Activated CD8-positive, alpha-beta memory T cell treated with anti-CD3 and anti-CD28 coated beads, Interleukin-2, amount 10 ng/mL, durations not matched to agents 7 days and 5 days (primary cell): ENCODE measurements at regions not wholly inside any gene's neighbourhood (a gene's known extent, or its start where the extent isn't known, plus 50 kb on each side); places are given as distances from the start of the nearest gene placed in this dataset.
"Not testable (repeated sequence)": the region's sequence is repeated elsewhere in the genome, so short reads cannot be mapped to it uniquely, and the experiment has no call there.

ENCODE experiments used
- ATAC-seq: fragments of 150-1000 bp; cut with Tn5 transposase; one replicate; pipeline ENCODE4 v1.10.0; 2021; ENCODE audit warnings: moderate library complexity
- CTCF ChIA-PET: fragments of 350-600 bp; sonication (Branson Sonifier 250); formaldehyde crosslinking; loops from one replicate; lab custom pipeline; 2021; ENCODE audit warnings: antibody characterized with exemption; lab: Charles Lee
- DNase-seq: peaks from one replicate; pipeline ENCODE4 v3.0.0-alpha.2; 2020
- H3K27ac Mint-ChIP-seq: one replicate; pipeline ENCODE4 v1.8.0; 2021; ENCODE audit warnings: mild to moderate bottlenecking, mixed read lengths
- H3K27me3 Mint-ChIP-seq: one replicate; pipeline ENCODE4 v1.8.0; 2021; ENCODE audit warnings: mixed read lengths
- H3K36me3 Mint-ChIP-seq: one replicate; pipeline ENCODE4 v1.8.0; 2021; ENCODE audit warnings: mild to moderate bottlenecking, mixed read lengths
- H3K4me1 Mint-ChIP-seq: one replicate; pipeline ENCODE4 v1.8.0; 2021; ENCODE audit warnings: mixed read lengths
- H3K4me3 Mint-ChIP-seq: one replicate; pipeline ENCODE4 v1.8.0; 2021; ENCODE audit warnings: mild to moderate bottlenecking, moderate library complexity, mixed read lengths
- H3K9me3 Mint-ChIP-seq: one replicate; pipeline ENCODE4 v1.8.0; 2022; ENCODE audit warnings: low read depth, mixed read lengths

DNA sequence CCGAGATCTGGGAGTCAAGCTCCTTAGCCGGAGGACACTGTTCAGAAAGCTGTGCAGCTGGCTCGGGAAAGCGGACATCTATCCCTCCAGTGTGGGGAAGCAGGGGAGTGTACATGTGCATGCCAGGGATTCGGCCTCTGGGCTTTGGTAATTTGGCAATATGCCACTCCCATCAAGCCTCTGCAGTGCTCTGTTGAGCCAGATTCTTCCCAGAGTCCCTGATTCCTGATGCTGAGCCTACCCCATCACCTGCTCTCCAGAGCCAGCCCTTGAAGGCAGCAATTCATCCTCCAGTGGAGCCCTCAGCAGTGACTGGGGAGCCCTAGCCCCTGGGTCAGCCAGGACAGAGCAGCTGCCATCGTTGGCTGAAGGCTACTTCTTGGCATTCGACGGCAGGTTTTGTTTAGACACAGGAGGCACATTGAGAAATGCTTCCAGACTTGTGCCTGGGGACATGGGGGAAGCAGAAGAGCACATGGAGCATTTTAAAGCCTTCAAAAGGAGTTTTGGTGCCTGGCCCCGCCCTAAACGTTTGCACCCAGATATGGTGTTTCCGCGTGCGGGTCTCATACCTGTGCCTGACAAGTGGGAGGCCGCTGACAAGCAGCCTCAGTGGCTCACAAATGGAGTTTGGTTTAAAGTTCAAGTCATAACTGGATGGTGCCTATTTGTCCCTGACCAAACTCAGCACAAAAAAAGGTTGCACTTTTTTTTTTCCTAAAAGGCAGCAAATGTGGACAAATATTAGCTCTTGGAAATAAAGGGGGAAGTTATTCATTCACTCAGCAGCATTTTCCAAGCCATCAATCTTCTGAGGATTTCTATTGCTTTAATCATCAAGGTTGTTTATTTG is 272.8 kb downstream of the CYRIA start:
- Mint-ChIP-seq H3K9me3 (no peaks in the 10 kb centered on the region), H3K4me3 (no peak overlapping the region), H3K27ac (no peak overlapping the region), H3K4me1 (no peaks in the 10 kb centered on the region), H3K27me3 (no peaks in the 10 kb centered on the region), H3K36me3 (no peaks in the 10 kb centered on the region)
- DNase-seq (no peak), ATAC-seq (no peak)
- CTCF ChIA-PET: no interaction called here

DNA sequence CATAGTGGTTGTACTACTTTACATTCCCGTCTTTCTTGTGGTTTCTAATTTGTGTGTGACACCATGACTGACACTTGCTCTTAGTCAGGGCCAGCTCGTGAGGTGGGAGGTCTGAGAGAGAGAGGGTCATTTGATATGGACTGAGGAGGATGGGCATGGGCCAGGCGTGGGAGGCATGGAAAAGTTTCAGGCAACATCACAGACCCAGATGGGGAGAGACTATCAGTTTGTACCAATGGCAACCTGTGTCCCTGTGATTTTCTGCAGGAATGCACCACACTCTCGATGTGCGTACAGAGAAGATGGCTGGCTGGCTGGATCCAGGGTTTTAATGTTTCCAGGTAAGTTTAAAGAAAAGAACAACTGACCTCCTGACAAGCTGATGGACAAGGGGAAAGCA is 273.6 kb downstream of the CYRIA start:
- CTCF ChIA-PET: no interaction called here

DNA sequence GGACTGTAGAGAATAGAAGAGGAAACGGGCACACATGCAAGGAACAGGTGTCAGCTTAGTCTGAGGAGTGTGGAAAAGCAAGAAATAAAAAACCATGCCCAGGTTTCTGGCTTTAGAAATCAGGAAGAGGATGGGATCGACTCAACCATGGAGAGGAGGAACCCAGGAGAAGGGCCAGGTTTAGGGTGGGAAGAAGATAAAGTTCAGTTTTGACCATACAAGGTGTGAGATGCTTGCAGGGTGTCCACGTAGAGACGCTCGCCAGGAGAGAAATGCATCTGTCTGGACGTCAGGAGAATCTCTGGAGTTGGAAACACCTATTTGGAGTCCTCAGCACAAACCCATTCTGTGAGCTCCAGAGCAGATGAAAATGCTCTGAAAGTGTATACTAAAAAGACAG is 275.1 kb downstream of the CYRIA start:
- Mint-ChIP-seq H3K4me3 (no peak overlapping the region), H3K36me3 (no peaks in the 10 kb centered on the region), H3K4me1 (no peaks in the 10 kb centered on the region), H3K27me3 (no peaks in the 10 kb centered on the region), H3K27ac (no peak overlapping the region), H3K9me3 (no peaks in the 10 kb centered on the region)
- ATAC-seq (no peak), DNase-seq (no peak)
- CTCF ChIA-PET: no interaction called here

More for the DNA sequence above, 273.6 kb downstream of the CYRIA start:
- no peak for ATAC-seq
- H3K27ac Mint-ChIP-seq: no peak overlapping the region
- H3K9me3 Mint-ChIP-seq: no peaks in the 10 kb centered on the region
- no peaks in the 10 kb centered on the region for H3K27me3 Mint-ChIP-seq
- no peaks in the 10 kb centered on the region for H3K4me1 Mint-ChIP-seq
- no peaks in the 10 kb centered on the region for H3K36me3 Mint-ChIP-seq
- DNase-seq: no peak
- no peak overlapping the region for H3K4me3 Mint-ChIP-seq

DNA sequence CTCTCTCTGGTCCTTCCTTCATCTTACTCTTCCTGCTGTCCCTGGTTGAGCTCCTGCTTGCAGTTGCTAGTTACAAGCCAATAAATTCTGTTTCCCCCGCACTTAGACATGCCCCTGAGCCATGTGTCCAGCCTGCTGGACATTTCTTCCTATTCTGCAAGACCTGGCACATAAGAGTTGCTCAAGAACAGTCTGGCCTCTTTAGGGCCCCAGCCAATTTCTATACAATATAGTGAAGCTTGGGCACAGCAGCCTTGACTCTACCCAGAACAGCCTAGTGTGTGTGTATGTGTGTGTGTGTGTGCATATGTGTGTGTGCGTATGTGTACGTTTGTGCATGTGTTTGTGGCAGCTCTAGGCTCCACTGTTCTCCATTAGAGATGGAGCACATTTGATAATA is 276.0 kb downstream of the CYRIA start:
- no peak for ATAC-seq
- no peaks in the 10 kb centered on the region for H3K36me3 Mint-ChIP-seq
- H3K4me3 Mint-ChIP-seq: no peak overlapping the region
- no peaks in the 10 kb centered on the region for H3K9me3 Mint-ChIP-seq
- DNase-seq: no peak
- H3K27ac Mint-ChIP-seq: no peak overlapping the region
- H3K27me3 Mint-ChIP-seq: no peaks in the 10 kb centered on the region
- H3K4me1 Mint-ChIP-seq: no peaks in the 10 kb centered on the region
- CTCF ChIA-PET: no interaction called here

DNA sequence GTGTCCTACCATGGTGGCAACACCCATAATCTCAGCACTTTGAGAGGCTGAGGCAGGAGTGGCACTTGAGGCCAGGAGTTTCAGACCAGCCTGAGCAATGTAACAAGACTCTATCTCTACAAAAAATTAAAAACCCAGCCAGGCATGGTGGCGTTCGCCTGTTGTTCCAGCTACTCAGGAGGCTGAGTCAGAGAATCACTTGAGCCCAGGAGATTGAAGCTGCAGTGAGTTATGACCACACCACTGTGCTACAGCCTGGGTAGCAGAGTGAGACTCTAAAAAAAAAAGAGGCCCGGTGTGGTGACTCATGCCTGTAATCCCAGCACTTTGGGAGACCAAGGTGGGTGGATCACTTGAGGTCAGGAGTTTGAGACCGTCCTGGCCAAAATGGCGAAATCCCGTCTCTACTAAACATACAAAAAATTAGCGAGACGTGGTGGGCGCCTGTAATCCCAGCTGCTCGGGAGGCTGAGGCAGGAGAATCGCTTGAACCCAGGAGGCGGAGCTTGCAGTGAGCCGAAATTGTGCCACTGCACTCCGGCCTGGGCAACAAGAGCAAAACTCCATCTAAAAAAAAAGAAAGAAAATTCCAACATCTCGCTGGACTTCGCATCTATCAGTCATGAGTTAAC is 277.3 kb downstream of the CYRIA start:
- H3K4me1 Mint-ChIP-seq, H3K4me3 Mint-ChIP-seq, H3K9me3 Mint-ChIP-seq, H3K27ac Mint-ChIP-seq, H3K27me3 Mint-ChIP-seq, H3K36me3 Mint-ChIP-seq, DNase-seq, CTCF ChIA-PET, ATAC-seq: not testable (repeated sequence)

DNA sequence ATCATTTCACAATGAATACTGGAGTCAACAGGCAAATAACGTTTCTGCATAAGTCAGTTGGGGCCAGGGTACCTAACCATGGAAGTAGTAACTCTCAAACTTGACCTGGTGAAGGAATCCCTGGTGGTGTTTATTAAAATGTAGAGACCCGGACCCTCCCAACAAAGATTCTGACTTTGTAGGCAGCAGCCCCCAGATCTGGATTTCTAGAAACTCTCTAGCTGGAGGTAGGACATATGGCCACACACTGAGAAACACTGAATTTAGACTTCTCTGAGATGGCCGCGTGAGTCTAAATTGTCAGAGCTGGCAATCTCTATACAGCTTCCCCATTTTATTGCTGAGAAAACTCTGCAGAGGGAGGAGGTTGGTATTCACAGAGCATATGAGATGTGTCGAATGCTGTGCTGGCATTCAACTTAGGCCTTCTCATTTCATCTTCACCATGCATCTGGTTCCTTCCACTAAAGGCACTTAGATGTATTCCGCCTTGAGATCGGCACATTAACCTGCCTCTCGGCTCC is 278.1 kb downstream of the CYRIA start:
- CTCF ChIA-PET: no interaction called here
- ATAC-seq (no peak), DNase-seq (no peak)
- no peaks in the 10 kb centered on the region for H3K9me3 Mint-ChIP-seq
- no peaks in the 10 kb centered on the region for H3K36me3 Mint-ChIP-seq
- no peak overlapping the region for H3K27ac Mint-ChIP-seq
- H3K4me1 Mint-ChIP-seq: no peaks in the 10 kb centered on the region
- H3K4me3 Mint-ChIP-seq: no peak overlapping the region
- H3K27me3 Mint-ChIP-seq: no peaks in the 10 kb centered on the region

DNA sequence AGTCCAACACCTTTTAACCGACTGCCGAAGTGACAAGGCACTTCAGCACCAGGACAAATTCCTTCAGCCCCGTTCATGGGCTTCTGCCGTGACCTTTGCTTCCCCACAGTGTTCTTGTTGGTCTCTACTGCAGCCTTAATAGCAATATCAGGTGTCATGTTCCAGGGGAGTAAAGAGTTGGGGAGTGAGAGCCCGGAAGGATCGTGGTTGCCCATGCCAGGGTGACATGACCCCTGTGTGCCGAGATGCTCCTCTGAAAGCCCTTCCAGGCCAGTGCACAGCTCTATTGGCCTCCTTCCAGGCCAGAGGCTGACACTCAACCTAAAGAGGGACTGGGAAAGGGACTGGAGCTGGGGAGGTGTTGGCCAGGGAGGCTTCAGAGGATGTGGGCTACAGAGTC is 279.2 kb downstream of the CYRIA start:
- CTCF ChIA-PET: no interaction called here
- ATAC-seq: no peak
- no peaks in the 10 kb centered on the region for H3K36me3 Mint-ChIP-seq

DNA sequence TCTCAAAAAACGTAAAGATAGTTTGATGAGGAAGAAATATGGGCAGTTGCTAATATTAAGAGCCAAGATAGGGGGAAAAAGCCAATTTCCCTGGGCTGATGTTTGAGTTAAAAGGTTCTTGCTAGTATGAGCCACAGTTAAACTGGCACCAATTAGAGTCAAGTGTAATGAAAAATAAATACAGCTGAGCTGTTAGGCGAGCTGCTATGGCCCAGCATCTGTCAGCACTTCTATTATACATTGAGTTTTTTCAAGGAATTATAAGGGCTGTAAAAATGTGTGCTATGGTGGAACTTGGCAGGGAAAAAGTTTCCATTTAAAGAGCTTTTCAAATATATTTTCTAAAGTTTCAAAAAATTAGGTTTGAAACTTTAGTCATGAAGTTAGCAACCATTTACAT is 279.6 kb downstream of the CYRIA start:
- CTCF ChIA-PET: no interaction called here
- no peaks in the 10 kb centered on the region for H3K9me3 Mint-ChIP-seq
- no peaks in the 10 kb centered on the region for H3K4me1 Mint-ChIP-seq
- H3K27me3 Mint-ChIP-seq: no peaks in the 10 kb centered on the region
- DNase-seq (no peak), ATAC-seq (no peak)
- no peak overlapping the region for H3K27ac Mint-ChIP-seq
- no peaks in the 10 kb centered on the region for H3K36me3 Mint-ChIP-seq
- H3K4me3 Mint-ChIP-seq: no peak overlapping the region

More for the DNA sequence above, 279.2 kb downstream of the CYRIA start:
- no peaks in the 10 kb centered on the region for H3K27me3 Mint-ChIP-seq
- H3K4me1 Mint-ChIP-seq: no peaks in the 10 kb centered on the region
- H3K9me3 Mint-ChIP-seq: no peaks in the 10 kb centered on the region
- no peak overlapping the region for H3K4me3 Mint-ChIP-seq
- no peak overlapping the region for H3K27ac Mint-ChIP-seq
- DNase-seq: no peak

DNA sequence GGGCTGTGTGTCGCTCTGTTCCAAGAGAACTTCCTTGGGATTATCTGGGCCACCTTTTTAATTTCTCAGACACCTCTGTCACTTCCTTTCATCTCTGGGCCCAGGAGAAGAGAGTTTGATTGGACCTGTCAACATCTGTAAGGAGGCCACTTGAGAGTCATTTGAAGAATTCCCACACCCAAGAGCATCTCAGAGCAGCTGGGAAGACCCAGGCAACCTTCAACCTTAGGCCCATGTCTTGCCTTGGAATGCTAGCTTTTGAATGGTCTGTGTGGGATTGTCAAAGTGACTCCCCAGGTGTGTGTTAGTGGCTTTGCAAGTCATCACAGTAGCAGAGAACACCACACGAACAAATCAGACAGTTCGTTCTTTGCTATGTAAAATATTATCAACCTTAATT is 280.3 kb downstream of the CYRIA start:
- CTCF ChIA-PET: no interaction called here
- DNase-seq (no peak), ATAC-seq (no peak)
- H3K4me1 Mint-ChIP-seq: no peaks in the 10 kb centered on the region
- H3K27ac Mint-ChIP-seq: no peak overlapping the region
- no peaks in the 10 kb centered on the region for H3K27me3 Mint-ChIP-seq
- no peaks in the 10 kb centered on the region for H3K36me3 Mint-ChIP-seq
- no peak overlapping the region for H3K4me3 Mint-ChIP-seq
- H3K9me3 Mint-ChIP-seq: no peaks in the 10 kb centered on the region

DNA sequence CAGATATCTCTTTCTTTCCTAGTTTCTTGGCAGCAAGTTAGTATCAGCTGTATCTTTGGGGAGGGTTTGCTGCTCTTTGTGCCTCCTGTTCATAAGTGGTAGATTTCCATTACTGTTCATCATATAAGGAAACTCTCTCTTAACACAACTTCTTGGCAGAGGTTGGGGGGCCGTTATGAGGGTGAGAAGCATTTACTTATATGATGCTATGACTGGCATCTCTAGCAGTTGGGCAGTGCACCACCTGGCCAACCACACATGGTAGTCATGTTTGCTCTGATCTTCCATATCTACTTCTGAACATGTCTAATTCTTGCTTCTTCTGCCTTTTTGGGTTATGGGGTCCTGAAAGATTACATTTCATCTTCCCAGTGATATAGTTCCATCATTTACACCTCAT is 282.2 kb downstream of the CYRIA start:
- Mint-ChIP-seq H3K27ac (no peak overlapping the region), H3K4me3 (no peak overlapping the region), H3K36me3 (no peaks in the 10 kb centered on the region), H3K27me3 (no peaks in the 10 kb centered on the region), H3K9me3 (no peaks in the 10 kb centered on the region), H3K4me1 (no peaks in the 10 kb centered on the region)
- CTCF ChIA-PET: no interaction called here
- ATAC-seq: no peak
- DNase-seq: no peak

DNA sequence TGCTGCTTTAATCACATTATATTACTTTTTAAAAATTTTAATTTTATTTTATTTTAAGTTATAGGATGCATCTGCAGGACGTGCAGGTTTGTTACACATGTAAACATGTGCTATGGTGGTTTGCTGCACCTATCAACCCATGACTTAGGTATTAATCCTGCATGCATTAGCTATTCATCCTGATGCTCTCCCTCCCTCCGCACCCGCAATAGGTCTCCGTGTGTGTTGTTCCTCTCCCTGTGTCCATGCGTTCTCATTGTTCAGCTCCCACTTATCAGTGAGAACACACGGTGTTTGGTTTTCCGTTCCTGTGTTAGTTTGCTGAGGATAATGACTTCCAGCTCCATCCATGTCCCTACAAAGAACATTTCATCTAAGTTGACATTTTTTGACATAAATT is 283.2 kb downstream of the CYRIA start:
- no peaks in the 10 kb centered on the region for H3K4me1 Mint-ChIP-seq
- no peaks in the 10 kb centered on the region for H3K9me3 Mint-ChIP-seq
- H3K27me3 Mint-ChIP-seq: no peaks in the 10 kb centered on the region
- H3K36me3 Mint-ChIP-seq: no peaks in the 10 kb centered on the region
- ATAC-seq: no peak
- DNase-seq: no peak
- no peak overlapping the region for H3K4me3 Mint-ChIP-seq
- CTCF ChIA-PET: no interaction called here
- H3K27ac Mint-ChIP-seq: no peak overlapping the region

DNA sequence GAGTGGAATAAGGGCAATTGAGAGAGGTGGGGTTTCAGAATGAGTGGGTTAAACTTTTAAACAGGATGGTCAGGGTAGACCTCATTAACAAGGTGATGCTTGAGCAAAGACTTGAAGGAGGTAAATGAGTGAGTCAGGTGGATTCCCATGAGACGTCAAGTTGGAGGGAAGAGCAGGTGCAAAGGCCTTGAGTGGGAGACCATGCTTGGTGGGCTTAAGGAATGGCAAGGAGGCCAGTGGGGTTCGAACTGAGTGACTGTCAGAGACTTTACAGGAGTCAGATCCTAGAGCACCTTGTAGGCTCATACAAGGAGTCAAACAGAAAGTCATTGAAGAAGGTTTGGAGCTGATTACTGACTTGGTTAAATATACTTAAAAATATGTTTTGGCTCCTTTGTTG is 284.1 kb downstream of the CYRIA start:
- no peaks in the 10 kb centered on the region for H3K27me3 Mint-ChIP-seq
- H3K4me1 Mint-ChIP-seq: no peaks in the 10 kb centered on the region
- no peaks in the 10 kb centered on the region for H3K9me3 Mint-ChIP-seq
- H3K27ac Mint-ChIP-seq: no peak overlapping the region
- no peaks in the 10 kb centered on the region for H3K36me3 Mint-ChIP-seq
- DNase-seq (no peak), ATAC-seq (no peak)
- CTCF ChIA-PET: no interaction called here
- no peak overlapping the region for H3K4me3 Mint-ChIP-seq

DNA sequence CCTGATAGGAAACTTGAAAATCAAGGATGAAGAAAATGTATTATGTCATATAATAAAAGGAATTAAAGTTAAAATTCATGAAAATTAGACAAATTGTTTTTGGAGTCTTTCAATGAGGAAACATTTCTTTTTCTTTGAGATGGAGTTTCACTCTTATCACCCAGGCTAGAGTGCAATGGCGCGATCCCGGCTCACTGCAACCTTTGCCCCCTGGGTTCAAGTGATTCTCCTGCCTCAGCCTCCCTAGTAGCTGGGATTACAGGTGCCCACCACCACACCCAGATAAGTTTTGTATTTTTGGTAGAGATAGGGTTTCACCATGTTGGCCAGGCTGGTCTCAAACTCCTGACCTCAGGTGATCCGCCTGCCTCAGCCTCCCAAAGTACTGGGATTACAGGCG is 285.7 kb downstream of the CYRIA start:
- H3K4me3 Mint-ChIP-seq, ATAC-seq, H3K27ac Mint-ChIP-seq, H3K27me3 Mint-ChIP-seq, H3K36me3 Mint-ChIP-seq, DNase-seq, H3K9me3 Mint-ChIP-seq, CTCF ChIA-PET, H3K4me1 Mint-ChIP-seq: not testable (repeated sequence)

DNA sequence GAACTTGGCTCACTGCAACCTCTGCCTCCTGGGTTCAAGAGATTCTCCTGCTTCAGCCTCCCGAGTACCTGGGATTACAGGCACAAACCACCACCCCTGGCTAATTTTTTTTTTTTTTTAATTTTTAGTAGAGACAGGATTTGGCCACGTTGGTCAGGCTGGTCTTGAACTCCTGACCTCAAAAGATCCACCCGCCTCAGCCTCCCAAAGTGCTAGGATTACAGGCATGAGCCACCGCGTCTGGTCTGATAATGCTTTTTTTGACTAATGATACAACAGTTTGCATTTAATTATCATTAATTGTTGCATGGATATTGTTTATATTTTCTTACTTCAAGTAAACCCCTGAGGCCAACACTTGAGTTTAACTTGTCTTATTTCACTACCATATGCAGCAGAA is 286.6 kb downstream of the CYRIA start:
- DNase-seq, H3K27me3 Mint-ChIP-seq, H3K4me3 Mint-ChIP-seq, H3K36me3 Mint-ChIP-seq, H3K27ac Mint-ChIP-seq, CTCF ChIA-PET, ATAC-seq, H3K9me3 Mint-ChIP-seq, H3K4me1 Mint-ChIP-seq: not testable (repeated sequence)
